ENCODE measurements at regions not wholly inside any gene's neighbourhood (a gene's known extent, or its start where the extent isn't known, plus 50 kb on each side); places are given as distances from the start of the nearest gene placed in this dataset.
"Not testable (repeated sequence)": the region's sequence is repeated elsewhere in the genome, so short reads cannot be mapped to it uniquely, and the experiment has no call there.

GRCh38 chr20:12699374-12700228 lies 309.2 kb upstream of the SPTLC3 start:
- no peak for DNase-seq

GRCh38 chr20:12700701-12701100 lies 308.1 kb upstream of the SPTLC3 start:
- no peak for DNase-seq

GRCh38 chr20:12702312-12702711 lies 306.5 kb upstream of the SPTLC3 start:
- no peak for DNase-seq

GRCh38 chr20:12715371-12715770 lies 293.4 kb upstream of the SPTLC3 start:
- DNase-seq: no peak

GRCh38 chr20:12715991-12716680 lies 292.6 kb upstream of the SPTLC3 start:
- DNase-seq: no peak

GRCh38 chr20:12717061-12717460 lies 291.7 kb upstream of the SPTLC3 start:
- DNase-seq: no peak

- DNase-seq: no peak
Observed at GRCh38 chr20:12718619-12719018, 290.2 kb upstream of the SPTLC3 start.

- DNase-seq: no peak
Observed at GRCh38 chr20:12721636-12722035, 287.1 kb upstream of the SPTLC3 start.

GRCh38 chr20:12722091-12722490 lies 286.7 kb upstream of the SPTLC3 start:
- no peak for DNase-seq

- no peak for DNase-seq
Observed at GRCh38 chr20:12723811-12724210, 285.0 kb upstream of the SPTLC3 start.

GRCh38 chr20:12728782-12729181 lies 280.0 kb upstream of the SPTLC3 start:
- no peak for DNase-seq

GRCh38 chr20:12729326-12729725 lies 279.4 kb upstream of the SPTLC3 start:
- no peak for DNase-seq

GRCh38 chr20:12733811-12734210 lies 275.0 kb upstream of the SPTLC3 start:
- no peak for DNase-seq

- no peak for DNase-seq
Observed at GRCh38 chr20:12737497-12737896, 271.3 kb upstream of the SPTLC3 start.

- no peak for DNase-seq
Observed at GRCh38 chr20:12737900-12738299, 270.9 kb upstream of the SPTLC3 start.

- no peak for DNase-seq
Observed at GRCh38 chr20:12740647-12741046, 268.1 kb upstream of the SPTLC3 start.

GRCh38 chr20:12744037-12744436 lies 264.7 kb upstream of the SPTLC3 start:
- DNase-seq: no peak

- no peak for DNase-seq
Observed at GRCh38 chr20:12748359-12748994, 260.3 kb upstream of the SPTLC3 start.

GRCh38 chr20:12750221-12750620 lies 258.6 kb upstream of the SPTLC3 start:
- no peak for DNase-seq

GRCh38 chr20:12752900-12753693 lies 255.7 kb upstream of the SPTLC3 start:
- DNase-seq: not testable (repeated sequence)

- DNase-seq: not testable (repeated sequence)
Observed at GRCh38 chr20:12753742-12754141, 255.0 kb upstream of the SPTLC3 start.

GRCh38 chr20:12759493-12759892 lies 249.3 kb upstream of the SPTLC3 start:
- DNase-seq: not testable (repeated sequence)

- DNase-seq: no peak
Observed at GRCh38 chr20:12762725-12763124, 246.0 kb upstream of the SPTLC3 start.

Data from CD4-positive, alpha-beta T cell treated with Interleukin-21 for 1 hour (primary cell).